A549 (cell line): ENCODE measurements at regions not wholly inside any gene's neighbourhood (a gene's known extent, or its start where the extent isn't known, plus 50 kb on each side); places are given as distances from the start of the nearest gene placed in this dataset.

ENCODE experiments used
- BHLHE40 ChIP-seq: IDR thresholded peaks from 2 replicates; pipeline ENCODE4 v1.6.1; 2012; ENCODE audit warnings: low read depth, low read length, inconsistent platforms
- CEBPB ChIP-seq, 2 experiments: fragments of >200 bp in 1 of 2; sonication (Bioruptor Twin) in 1 of 2; formaldehyde crosslinking in 1 of 2; IDR thresholded peaks; 2 replicates each; pipeline ENCODE4 v1.6.1; 2012 to 2016
- CHD2 ChIP-seq: fragments of 150-350 bp; IDR thresholded peaks from 2 replicates; pipeline ENCODE4 v1.6.1; 2014; ENCODE audit warnings: low read length; ENCODE audit not compliant: partially characterized antibody
- CTCF ChIP-seq: fragments of >200 bp; sonication (Bioruptor Twin); formaldehyde crosslinking; IDR thresholded peaks from 3 replicates; pipeline ENCODE4 v1.5.1; 2016
- E2F6 ChIP-seq: IDR thresholded peaks from 2 replicates; pipeline ENCODE4 v1.6.1; 2012; ENCODE audit warnings: low read depth, borderline replicate concordance
- EHMT2 ChIP-seq: fragments of 200-600 bp; sonication (generic); IDR thresholded peaks from 2 replicates; pipeline ENCODE4 v1.6.1; 2016; ENCODE audit warnings: antibody characterized with exemption, low read depth, mild to moderate bottlenecking, moderate library complexity
- EP300 ChIP-seq, 2 experiments: fragments of >200 bp; sonication (Bioruptor Twin); formaldehyde crosslinking; IDR thresholded peaks; 2 replicates in 1 of 2; 3 replicates in 1 of 2; pipeline ENCODE4 v1.6.1; 2016 to 2017
- HDAC2 ChIP-seq: fragments of 200-600 bp; sonication (generic); IDR thresholded peaks from 2 replicates; pipeline ENCODE4 v1.6.1; 2016
- KDM5A ChIP-seq: fragments of 200-600 bp; sonication (generic); IDR thresholded peaks from 2 replicates; pipeline ENCODE4 v1.6.1; 2016; ENCODE audit warnings: antibody characterized with exemption, mild to moderate bottlenecking
- PHF8 ChIP-seq: fragments of 200-600 bp; sonication (generic); IDR thresholded peaks from 2 replicates; pipeline ENCODE4 v1.6.1; 2016; ENCODE audit warnings: low read depth, mild to moderate bottlenecking, antibody characterized with exemption, moderate library complexity, borderline replicate concordance
- POLR2A ChIP-seq: IDR thresholded peaks from 2 replicates; pipeline ENCODE4 v1.6.1; 2012; ENCODE audit warnings: mild to moderate bottlenecking, low read length
- POLR2AphosphoS2 ChIP-seq: conservative IDR thresholded peaks from 2 replicates; pipeline ENCODE4 v1.6.1; 2012; ENCODE audit warnings: low read length, improper control_type of control experiment, inconsistent platforms

- no peak for TF ChIP-seq CTCF
- no peak for TF ChIP-seq POLR2AphosphoS2
- TF ChIP-seq E2F6: no peak
- no peak for TF ChIP-seq HDAC2
- no peak for TF ChIP-seq PHF8
- TF ChIP-seq CHD2: no peak
- TF ChIP-seq EP300 (IDR thresholded peaks at IDR 0.05): no peak
- TF ChIP-seq POLR2A: no peak
- TF ChIP-seq CEBPB (IDR thresholded peaks at IDR 0.05): no peak
- no peak for TF ChIP-seq EHMT2
- no peak for TF ChIP-seq KDM5A
- TF ChIP-seq BHLHE40: no peak
These were observed 303.7 kb upstream of the TNRC6C start for GRCh38 chr17:77654850-77655249.
